Liver (tissue), 8 donors: ENCODE measurements at regions not wholly inside any gene's neighbourhood (a gene's known extent, or its start where the extent isn't known, plus 50 kb on each side); places are given as distances from the start of the nearest gene placed in this dataset.

Source experiments
- DNase-seq: peaks from one replicate; pipeline ENCODE4 v3.0.0-alpha.2; 2017; ENCODE audit warnings: low spot score
- H3K27ac ChIP-seq, 2 donors: one replicate each; pipeline ENCODE4 v1.7.0; 2013; ENCODE audit warnings: inconsistent platforms in 2 of 2, low read length in 2 of 2, control low read depth in 1 of 2, low read depth in 1 of 2, mild to moderate bottlenecking in 1 of 2
- H3K27me3 ChIP-seq, 4 donors: one replicate each; pipeline versions ENCODE4 v1.6.1 to v1.7.0; 2013; ENCODE audit warnings: low read length in 3 of 4, inconsistent platforms in 1 of 4, mild to moderate bottlenecking in 1 of 4, moderate library complexity in 1 of 4; ENCODE audit not compliant: control insufficient read depth in 4 of 4, insufficient read depth in 4 of 4
- H3K36me3 ChIP-seq, 4 donors: one replicate each; pipeline versions ENCODE4 v1.6.1 to v1.7.0; 2013; ENCODE audit warnings: low read length in 3 of 4, mild to moderate bottlenecking in 3 of 4, low read depth in 1 of 4, moderate library complexity in 1 of 4; ENCODE audit not compliant: control insufficient read depth in 4 of 4, insufficient read depth in 3 of 4
- H3K4me1 ChIP-seq, 4 donors: one replicate each; pipeline versions ENCODE4 v1.6.1 to v1.7.0; 2013; ENCODE audit warnings: low read length in 3 of 4, mild to moderate bottlenecking in 3 of 4, moderate library complexity in 1 of 4; ENCODE audit not compliant: control insufficient read depth in 4 of 4, insufficient read depth in 4 of 4
- H3K4me3 ChIP-seq, 3 donors: one replicate each; pipeline versions ENCODE4 v1.6.1 to v1.7.0; 2013; ENCODE audit warnings: low read length in 3 of 3, control low read depth in 1 of 3, low read depth in 1 of 3, mild to moderate bottlenecking in 1 of 3
- H3K9ac ChIP-seq, 2 donors: one replicate each; pipeline ENCODE4 v1.7.0; 2013; ENCODE audit warnings: low read length in 2 of 2, mild to moderate bottlenecking in 2 of 2, moderate library complexity in 2 of 2, control low read depth in 1 of 2, low read depth in 1 of 2
- H3K9me3 ChIP-seq, 4 donors: one replicate each; pipeline versions ENCODE4 v1.6.1 to v1.7.0; 2013; ENCODE audit warnings: low read length in 3 of 4; ENCODE audit not compliant: control insufficient read depth in 4 of 4
- CTCF ChIP-seq: fragments of 150-350 bp; IDR thresholded peaks from 2 replicates; pipeline ENCODE4 v1.5.1; 2017; ENCODE audit warnings: improper control_type of control experiment, low read depth, low read length; ENCODE audit not compliant: missing input control
- HNF4A ChIP-seq, 2 donors: conservative IDR thresholded peaks; 2 replicates each; pipeline ENCODE4 v1.6.1; 2016; ENCODE audit warnings: antibody characterized with exemption in 2 of 2, mild to moderate bottlenecking in 2 of 2
- HNF4G ChIP-seq: IDR thresholded peaks from 2 replicates; pipeline ENCODE4 v1.6.1; 2016; ENCODE audit warnings: antibody characterized with exemption
- JUND ChIP-seq, 2 donors: IDR thresholded peaks; 2 replicates each; pipeline ENCODE4 v1.6.1; 2016; ENCODE audit warnings: antibody characterized with exemption in 2 of 2
- MAX ChIP-seq: IDR thresholded peaks from 2 replicates; pipeline ENCODE4 v1.6.1; 2016; ENCODE audit warnings: antibody characterized with exemption
- NR2F2 ChIP-seq: IDR thresholded peaks from 2 replicates; pipeline ENCODE4 v1.6.1; 2016; ENCODE audit warnings: antibody characterized with exemption
- RAD21 ChIP-seq, 2 donors: IDR thresholded peaks; 2 replicates each; pipeline ENCODE4 v1.6.1; 2016; ENCODE audit warnings: antibody characterized with exemption in 2 of 2, mild to moderate bottlenecking in 2 of 2
- REST ChIP-seq: IDR thresholded peaks from 2 replicates; pipeline ENCODE4 v1.6.1; 2016; ENCODE audit warnings: antibody characterized with exemption, mild to moderate bottlenecking
- RXRA ChIP-seq, 2 donors: IDR thresholded peaks; 2 replicates each; pipeline ENCODE4 v1.6.1; 2017 to 2018; ENCODE audit warnings: antibody characterized with exemption in 2 of 2, mild to moderate bottlenecking in 1 of 2
- SP1 ChIP-seq: IDR thresholded peaks from 2 replicates; pipeline ENCODE4 v1.6.1; 2018; ENCODE audit warnings: antibody characterized with exemption, mild to moderate bottlenecking
- TAF1 ChIP-seq: conservative IDR thresholded peaks from 2 replicates; pipeline ENCODE4 v1.6.1; 2016; ENCODE audit warnings: antibody characterized with exemption, mild to moderate bottlenecking
- YY1 ChIP-seq: IDR thresholded peaks from 2 replicates; pipeline ENCODE4 v1.6.1; 2016; ENCODE audit warnings: antibody characterized with exemption, mild to moderate bottlenecking
- ZBTB33 ChIP-seq: IDR thresholded peaks from 2 replicates; pipeline ENCODE4 v1.6.1; 2016; ENCODE audit warnings: antibody characterized with exemption
- WGBS: extraction: QIAGEN DNeasy Blood & Tissue Kit; methylation state at CpG from one replicate; pipeline ENCODE4 v1.1.7; 2013; 5-methylcytosine and 5-hydroxymethylcytosine counted together
- donor health status: healthy.
- donor health status: healthy.
- donor health status: healthy.
- donor health status: healthy.
- donor health status: healthy.

- no peak for TF ChIP-seq TAF1
- TF ChIP-seq CTCF = no peak
- TF ChIP-seq JUND (IDR thresholded peaks at IDR 0.05) = no peak
- no peak for TF ChIP-seq NR2F2
- no peak for TF ChIP-seq RXRA (IDR thresholded peaks at IDR 0.05)
- TF ChIP-seq REST = no peak
- TF ChIP-seq YY1 = no peak
- TF ChIP-seq HNF4A (conservative IDR thresholded peaks at IDR 0.05) = no peak
- TF ChIP-seq ZBTB33 = no peak
- no peak for TF ChIP-seq MAX
- no peak for TF ChIP-seq RAD21 (IDR thresholded peaks at IDR 0.05)
- no peaks in the 10 kb centered on the region for H3K4me1 ChIP-seq
- H3K27ac ChIP-seq = no peak overlapping the region
- H3K27me3 ChIP-seq = no peaks in the 10 kb centered on the region
- no peaks in the 10 kb centered on the region for H3K9me3 ChIP-seq
- DNase-seq = no peak
- H3K4me3 ChIP-seq = no peak overlapping the region
- no peaks in the 10 kb centered on the region for H3K36me3 ChIP-seq
- H3K9ac ChIP-seq = no peak overlapping the region
- WGBS = 80% methylated on average over 4 of the region's 4 CpGs
These were observed 101.7 kb upstream of the ITGA1 start for GRCh38 chr5:52685971-52686370.

- Histone ChIP-seq H3K27me3 (no peaks in the 10 kb centered on the region), H3K27ac (no peak overlapping the region), H3K9ac (no peak overlapping the region), H3K4me1 (no peaks in the 10 kb centered on the region), H3K9me3 (no peaks in the 10 kb centered on the region), H3K36me3 (no peaks in the 10 kb centered on the region), H3K4me3 (no peak overlapping the region)
- 57% methylated on average over 2 of the region's 2 CpGs for WGBS
- TF ChIP-seq MAX (no peak), HNF4A (conservative IDR thresholded peaks at IDR 0.05) (no peak), REST (no peak), JUND (IDR thresholded peaks at IDR 0.05) (no peak), HNF4G (no peak), SP1 (no peak), RXRA (IDR thresholded peaks at IDR 0.05) (no peak), RAD21 (IDR thresholded peaks at IDR 0.05) (no peak)
- DNase-seq = no peak
These were observed 97.4 kb upstream of the ITGA1 start for GRCh38 chr5:52690236-52690768.
